ENCODE measurements at regions not wholly inside any gene's neighbourhood (a gene's known extent, or its start where the extent isn't known, plus 50 kb on each side); places are given as distances from the start of the nearest gene placed in this dataset.
A peak's percentile ranks its signal among the peaks of the same experiment; 100 is the strongest.
"Not testable (repeated sequence)": the region's sequence is repeated elsewhere in the genome, so short reads cannot be mapped to it uniquely, and the experiment has no call there.

GRCh38 chr1:228611707-228612106 is 123.6 kb upstream of the RHOU start:
- POLR2A ChIA-PET, H3K27ac Mint-ChIP-seq, H3K4me3 Mint-ChIP-seq, H3K9me3 Mint-ChIP-seq, H3K27me3 Mint-ChIP-seq, ATAC-seq, H3K36me3 Mint-ChIP-seq, H3K4me1 Mint-ChIP-seq: not testable (repeated sequence)
- DNase-seq = peak in 1 of 10 donors; percentile 50

GRCh38 chr1:228622002-228622716 is 113.1 kb upstream of the RHOU start:
- Mint-ChIP-seq H3K27ac (peak overlapping the region in 4 of 10 donors; percentile 29 to 88 (median 79)), H3K4me3 (peak overlapping the region in 7 of 10 donors; percentile 68 to 93 (median 73))
- ATAC-seq, H3K9me3 Mint-ChIP-seq, H3K4me1 Mint-ChIP-seq, H3K36me3 Mint-ChIP-seq, POLR2A ChIA-PET, H3K27me3 Mint-ChIP-seq: not testable (repeated sequence)
- peak in 4 of 10 donors; percentile 19 to 72 (median 32) for DNase-seq

GRCh38 chr1:228626481-228626880 is 108.8 kb upstream of the RHOU start:
- POLR2A ChIA-PET, H3K27me3 Mint-ChIP-seq, H3K27ac Mint-ChIP-seq, H3K36me3 Mint-ChIP-seq, ATAC-seq, H3K4me1 Mint-ChIP-seq, H3K9me3 Mint-ChIP-seq: not testable (repeated sequence)
- peak in 1 of 10 donors; percentile 34 for DNase-seq
- H3K4me3 Mint-ChIP-seq = peak overlapping the region in 1 of 10 donors; percentile 37

- H3K36me3 Mint-ChIP-seq, POLR2A ChIA-PET, ATAC-seq, H3K9me3 Mint-ChIP-seq, H3K4me1 Mint-ChIP-seq, H3K27me3 Mint-ChIP-seq, H3K27ac Mint-ChIP-seq, H3K4me3 Mint-ChIP-seq: not testable (repeated sequence)
- peak in 3 of 10 donors; percentile 25 to 68 (median 42) for DNase-seq
These were observed 102.4 kb upstream of the RHOU start for GRCh38 chr1:228632858-228633257.

- DNase-seq = peak in 8 of 10 donors; percentile 46 to 82 (median 64)
- ATAC-seq, H3K4me1 Mint-ChIP-seq, H3K4me3 Mint-ChIP-seq, H3K36me3 Mint-ChIP-seq, H3K27me3 Mint-ChIP-seq, H3K27ac Mint-ChIP-seq, H3K9me3 Mint-ChIP-seq, POLR2A ChIA-PET: not testable (repeated sequence)
These were observed 100.0 kb upstream of the RHOU start for GRCh38 chr1:228635304-228635703.

GRCh38 chr1:228637529-228637928 is 97.8 kb upstream of the RHOU start:
- H3K4me1 Mint-ChIP-seq, ATAC-seq, POLR2A ChIA-PET, H3K4me3 Mint-ChIP-seq, H3K27ac Mint-ChIP-seq, H3K9me3 Mint-ChIP-seq, H3K27me3 Mint-ChIP-seq, H3K36me3 Mint-ChIP-seq: not testable (repeated sequence)
- DNase-seq = peak in 3 of 10 donors; percentile 13 to 81 (median 20)

- peaks cover 19 to 35% (median 31%) of the 10 kb centered on the region in 4 donors for H3K4me1 Mint-ChIP-seq
- H3K36me3 Mint-ChIP-seq = peaks cover 0 to 3% (median 0%) of the 10 kb centered on the region in 3 donors
- ATAC-seq (peak; percentile 73 to 80), DNase-seq (peak in 9 of 10 donors; percentile 7 to 71 (median 28))
- H3K27me3 Mint-ChIP-seq = peaks cover 12 to 56% (median 40%) of the 10 kb centered on the region in 5 donors
- H3K9me3 Mint-ChIP-seq = peaks cover 0 to 3% (median 0%) of the 10 kb centered on the region in 9 donors
- H3K4me3 Mint-ChIP-seq = peak overlapping the region; percentile 85 to 99 (median 93)
- H3K27ac Mint-ChIP-seq = peak overlapping the region in 9 of 10 donors; percentile 3 to 94 (median 77)
- POLR2A ChIA-PET = interaction anchor here (0.9 kb wide), 1 partner anchor 9 kb away, joined by 6 read pairs; no protein-coding TSS in a partner anchor
These were observed 88.4 kb upstream of the RHOU start for GRCh38 chr1:228646717-228647522.

GRCh38 chr1:228647523-228648444 is 87.5 kb upstream of the RHOU start:
- POLR2A ChIA-PET = no interaction called here
- H3K4me3 Mint-ChIP-seq = peak overlapping the region; percentile 85 to 99 (median 93)

GRCh38 chr1:228648647-228649383 is 86.5 kb upstream of the RHOU start:
- peaks cover 19 to 35% (median 31%) of the 10 kb centered on the region in 4 donors for H3K4me1 Mint-ChIP-seq
- ATAC-seq (no peak), DNase-seq (no peak)
- H3K27me3 Mint-ChIP-seq = peaks cover 16 to 67% (median 50%) of the 10 kb centered on the region in 5 donors
- H3K4me3 Mint-ChIP-seq = peak overlapping the region; percentile 85 to 99 (median 93)
- POLR2A ChIA-PET = no interaction called here
- peaks cover 0 to 3% (median 0%) of the 10 kb centered on the region in 9 donors for H3K9me3 Mint-ChIP-seq
- H3K27ac Mint-ChIP-seq = peak overlapping the region in 2 of 10 donors; percentile 69 to 89
- peaks cover 0 to 3% (median 0%) of the 10 kb centered on the region in 3 donors for H3K36me3 Mint-ChIP-seq

More at GRCh38 chr1:228647523-228648444, 87.5 kb upstream of the RHOU start:
- H3K27me3 Mint-ChIP-seq = peaks cover 16 to 63% (median 46%) of the 10 kb centered on the region in 5 donors
- H3K27ac Mint-ChIP-seq = peak overlapping the region in 7 of 10 donors; percentile 34 to 90 (median 70)
- peaks cover 0 to 3% (median 0%) of the 10 kb centered on the region in 3 donors for H3K36me3 Mint-ChIP-seq
- H3K4me1 Mint-ChIP-seq = peaks cover 19 to 35% (median 31%) of the 10 kb centered on the region in 4 donors
- peaks cover 0 to 3% (median 0%) of the 10 kb centered on the region in 9 donors for H3K9me3 Mint-ChIP-seq
- ATAC-seq = peak; percentile 34 to 47
- DNase-seq = peak in 5 of 10 donors; percentile 8 to 60 (median 19)

- Mint-ChIP-seq H3K27me3 (peaks cover 20 to 79% (median 57%) of the 10 kb centered on the region in 5 donors), H3K4me3 (no peak overlapping the region), H3K36me3 (peaks cover 0 to 3% (median 0%) of the 10 kb centered on the region in 3 donors), H3K27ac (no peak overlapping the region), H3K4me1 (peaks cover 19 to 35% (median 31%) of the 10 kb centered on the region in 4 donors), H3K9me3 (peaks cover 0 to 3% (median 0%) of the 10 kb centered on the region in 9 donors)
- DNase-seq (no peak), ATAC-seq (no peak)
- POLR2A ChIA-PET = no interaction called here
These were observed 85.1 kb upstream of the RHOU start for GRCh38 chr1:228650141-228650540.

GRCh38 chr1:228650946-228651345 is 84.3 kb upstream of the RHOU start:
- ATAC-seq (no peak), DNase-seq (no peak)
- H3K9me3 Mint-ChIP-seq = peaks cover 0 to 3% (median 0%) of the 10 kb centered on the region in 9 donors
- peaks cover 24 to 87% (median 63%) of the 10 kb centered on the region in 5 donors for H3K27me3 Mint-ChIP-seq
- POLR2A ChIA-PET = interaction anchor here (0.6 kb wide), 1 partner anchor 603 kb away, joined by 3 read pairs; no protein-coding TSS in a partner anchor
- H3K4me3 Mint-ChIP-seq = no peak overlapping the region
- H3K36me3 Mint-ChIP-seq = peaks cover 0 to 3% (median 0%) of the 10 kb centered on the region in 3 donors
- peaks cover 19 to 35% (median 31%) of the 10 kb centered on the region in 4 donors for H3K4me1 Mint-ChIP-seq
- no peak overlapping the region for H3K27ac Mint-ChIP-seq

Data from naive thymus-derived CD8-positive, alpha-beta T cell (primary cell).